ENCODE measurements at regions not wholly inside any gene's neighbourhood (a gene's known extent, or its start where the extent isn't known, plus 50 kb on each side); places are given as distances from the start of the nearest gene placed in this dataset.

GRCh38 chr3:117261983-117262421, 552.4 kb downstream of the TUSC7 start:
- TF ChIP-seq SIN3A (IDR thresholded peaks at IDR 0.05; ENCODE audit: borderline replicate concordance, insufficient read depth, low read length) = no peak
- TF ChIP-seq FOXP2 (optimal IDR thresholded peaks at IDR 0.05; ENCODE audit: borderline replicate concordance, extremely low read depth, extremely low read length, insufficient read depth) = no peak
- TF ChIP-seq, protein P1, sequence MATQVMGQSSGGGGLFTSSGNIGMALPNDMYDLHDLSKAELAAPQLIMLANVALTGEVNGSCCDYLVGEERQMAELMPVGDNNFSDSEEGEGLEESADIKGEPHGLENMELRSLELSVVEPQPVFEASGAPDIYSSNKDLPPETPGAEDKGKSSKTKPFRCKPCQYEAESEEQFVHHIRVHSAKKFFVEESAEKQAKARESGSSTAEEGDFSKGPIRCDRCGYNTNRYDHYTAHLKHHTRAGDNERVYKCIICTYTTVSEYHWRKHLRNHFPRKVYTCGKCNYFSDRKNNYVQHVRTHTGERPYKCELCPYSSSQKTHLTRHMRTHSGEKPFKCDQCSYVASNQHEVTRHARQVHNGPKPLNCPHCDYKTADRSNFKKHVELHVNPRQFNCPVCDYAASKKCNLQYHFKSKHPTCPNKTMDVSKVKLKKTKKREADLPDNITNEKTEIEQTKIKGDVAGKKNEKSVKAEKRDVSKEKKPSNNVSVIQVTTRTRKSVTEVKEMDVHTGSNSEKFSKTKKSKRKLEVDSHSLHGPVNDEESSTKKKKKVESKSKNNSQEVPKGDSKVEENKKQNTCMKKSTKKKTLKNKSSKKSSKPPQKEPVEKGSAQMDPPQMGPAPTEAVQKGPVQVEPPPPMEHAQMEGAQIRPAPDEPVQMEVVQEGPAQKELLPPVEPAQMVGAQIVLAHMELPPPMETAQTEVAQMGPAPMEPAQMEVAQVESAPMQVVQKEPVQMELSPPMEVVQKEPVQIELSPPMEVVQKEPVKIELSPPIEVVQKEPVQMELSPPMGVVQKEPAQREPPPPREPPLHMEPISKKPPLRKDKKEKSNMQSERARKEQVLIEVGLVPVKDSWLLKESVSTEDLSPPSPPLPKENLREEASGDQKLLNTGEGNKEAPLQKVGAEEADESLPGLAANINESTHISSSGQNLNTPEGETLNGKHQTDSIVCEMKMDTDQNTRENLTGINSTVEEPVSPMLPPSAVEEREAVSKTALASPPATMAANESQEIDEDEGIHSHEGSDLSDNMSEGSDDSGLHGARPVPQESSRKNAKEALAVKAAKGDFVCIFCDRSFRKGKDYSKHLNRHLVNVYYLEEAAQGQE (IDR thresholded peaks at IDR 0.05; ENCODE audit: insufficient read depth in 1 of 2, low read depth in 2 of 2, low read length in 2 of 2) = no peak
- TF ChIP-seq TAF1 (IDR thresholded peaks at IDR 0.05; ENCODE audit: borderline replicate concordance, insufficient read depth, low read length) = no peak
- no peak for TF ChIP-seq POLR2AphosphoS5 (IDR thresholded peaks at IDR 0.05; ENCODE audit: low read depth, low read length)

GRCh38 chr3:117263270-117263669, 553.7 kb downstream of the TUSC7 start:
- no peak for TF ChIP-seq TAF1 (IDR thresholded peaks at IDR 0.05; ENCODE audit: borderline replicate concordance, insufficient read depth, low read length)
- TF ChIP-seq SIN3A (IDR thresholded peaks at IDR 0.05; ENCODE audit: borderline replicate concordance, insufficient read depth, low read length) = no peak
- TF ChIP-seq, protein P1 (IDR thresholded peaks at IDR 0.05; ENCODE audit: insufficient read depth in 1 of 2, low read depth in 2 of 2, low read length in 2 of 2) = no peak
- TF ChIP-seq POLR2AphosphoS5 (IDR thresholded peaks at IDR 0.05; ENCODE audit: low read depth, low read length) = no peak
- no peak for TF ChIP-seq FOXP2 (optimal IDR thresholded peaks at IDR 0.05; ENCODE audit: borderline replicate concordance, extremely low read depth, extremely low read length, insufficient read depth)

- TF ChIP-seq, protein P1 (IDR thresholded peaks at IDR 0.05; ENCODE audit: insufficient read depth in 1 of 2, low read depth in 2 of 2, low read length in 2 of 2) = no peak
- TF ChIP-seq FOXP2 (optimal IDR thresholded peaks at IDR 0.05; ENCODE audit: borderline replicate concordance, extremely low read depth, extremely low read length, insufficient read depth) = no peak
- no peak for TF ChIP-seq TAF1 (IDR thresholded peaks at IDR 0.05; ENCODE audit: borderline replicate concordance, insufficient read depth, low read length)
- TF ChIP-seq SIN3A (IDR thresholded peaks at IDR 0.05; ENCODE audit: borderline replicate concordance, insufficient read depth, low read length) = no peak
- TF ChIP-seq POLR2AphosphoS5 (IDR thresholded peaks at IDR 0.05; ENCODE audit: low read depth, low read length) = no peak
Measured at GRCh38 chr3:117263745-117264144, 554.2 kb downstream of the TUSC7 start.

GRCh38 chr3:117264204-117264994, 554.8 kb downstream of the TUSC7 start:
- TF ChIP-seq FOXP2 (optimal IDR thresholded peaks at IDR 0.05; ENCODE audit: borderline replicate concordance, extremely low read depth, extremely low read length, insufficient read depth) (no peak), TAF1 (IDR thresholded peaks at IDR 0.05; ENCODE audit: borderline replicate concordance, insufficient read depth, low read length) (no peak), SIN3A (IDR thresholded peaks at IDR 0.05; ENCODE audit: borderline replicate concordance, insufficient read depth, low read length) (no peak), POLR2AphosphoS5 (IDR thresholded peaks at IDR 0.05; ENCODE audit: low read depth, low read length) (no peak)
- TF ChIP-seq, protein P1 (IDR thresholded peaks at IDR 0.05; ENCODE audit: insufficient read depth in 1 of 2, low read depth in 2 of 2, low read length in 2 of 2) = no peak

Data from PFSK-1 (cell line).